H1 (cell line): ENCODE measurements at regions not wholly inside any gene's neighbourhood (a gene's known extent, or its start where the extent isn't known, plus 50 kb on each side); places are given as distances from the start of the nearest gene placed in this dataset.

Experiments used
- ASH2L ChIP-seq: fragments of 200-600, 300-600 bp; sonication (generic); IDR thresholded peaks from one replicate; pipeline ENCODE4 v1.7.1; 2017; ENCODE audit warnings: low read length
- CEBPB ChIP-seq: IDR thresholded peaks from 2 replicates; pipeline ENCODE4 v1.6.1; 2012; ENCODE audit warnings: low read depth, low read length
- CREB1 ChIP-seq: IDR thresholded peaks from 2 replicates; pipeline ENCODE4 v1.6.1; 2012; ENCODE audit warnings: inconsistent platforms
- CTCF ChIP-seq, 3 experiments: IDR thresholded peaks; 1 replicate in 2 of 3; 2 replicates in 1 of 3; pipeline versions ENCODE4 v1.5.1 to v1.6.1; 2011; ENCODE audit warnings: low read length in 3 of 3, mild to moderate bottlenecking in 3 of 3, inconsistent platforms in 2 of 3, low read depth in 1 of 3, moderate library complexity in 1 of 3; ENCODE audit not compliant: insufficient read depth in 1 of 3; ENCODE audit errors: control extremely low read depth in 1 of 3
- EZH2 ChIP-seq: fragments of 200-600 bp; sonication (generic); IDR thresholded peaks from 2 replicates; pipeline ENCODE4 v1.7.1; 2012; ENCODE audit warnings: low read depth, mild to moderate bottlenecking, moderate library complexity, low read length, inconsistent platforms; ENCODE audit not compliant: severe bottlenecking
- FOSL1 ChIP-seq: IDR thresholded peaks from 2 replicates; pipeline ENCODE4 v1.6.1; 2011; ENCODE audit warnings: mild to moderate bottlenecking, low read depth, low read length, moderate library complexity; ENCODE audit not compliant: insufficient read depth
- HDAC6 ChIP-seq: IDR thresholded peaks from one replicate; pipeline ENCODE4 v1.7.1; 2012; ENCODE audit warnings: low read depth, mild to moderate bottlenecking, inconsistent platforms, low read length, moderate library complexity
- JUND ChIP-seq: IDR thresholded peaks from 2 replicates; pipeline ENCODE4 v1.6.1; 2011; ENCODE audit warnings: mild to moderate bottlenecking, improper control_type of control experiment, low read length
- KDM1A ChIP-seq: fragments of 200-600, 300-600 bp; sonication (generic); IDR thresholded peaks from 2 replicates; pipeline ENCODE4 v1.7.1; 2016; ENCODE audit warnings: mild to moderate bottlenecking, low read length, borderline replicate concordance
- NRF1 ChIP-seq: IDR thresholded peaks from 2 replicates; pipeline ENCODE4 v1.6.1; 2011; ENCODE audit warnings: mild to moderate bottlenecking, low read depth, low read length, improper control_type of control experiment
- POLR2A ChIP-seq, 2 experiments: IDR thresholded peaks; 1 replicate in 1 of 2; 2 replicates in 1 of 2; pipeline ENCODE4 v1.6.1; 2011; ENCODE audit warnings: low read depth in 2 of 2, low read length in 2 of 2, mild to moderate bottlenecking in 2 of 2; ENCODE audit errors: control extremely low read depth in 1 of 2
- POLR2AphosphoS5 ChIP-seq: IDR thresholded peaks from 2 replicates; pipeline ENCODE4 v1.6.1; 2011; ENCODE audit warnings: low read depth, low read length
- SP2 ChIP-seq: IDR thresholded peaks from 2 replicates; pipeline ENCODE4 v1.6.1; 2012; ENCODE audit warnings: mild to moderate bottlenecking, low read length, inconsistent platforms
- ZNF274 ChIP-seq: IDR thresholded peaks from 2 replicates; pipeline ENCODE4 v1.7.0; 2012; ENCODE audit warnings: low read length, borderline replicate concordance; ENCODE audit errors: extremely low read depth

- no peak for TF ChIP-seq CTCF (IDR thresholded peaks at IDR 0.05; ENCODE audit: control extremely low read depth in 1 of 3, insufficient read depth in 1 of 3, low read depth in 1 of 3, low read length in 3 of 3)
- TF ChIP-seq SP2, result no peak
- TF ChIP-seq POLR2A (IDR thresholded peaks at IDR 0.05; ENCODE audit: control extremely low read depth in 1 of 2, low read depth in 2 of 2, low read length in 2 of 2), result no peak
- TF ChIP-seq POLR2AphosphoS5, result no peak
- TF ChIP-seq CREB1, result no peak
- no peak for TF ChIP-seq CEBPB
- no peak for TF ChIP-seq NRF1
- TF ChIP-seq FOSL1, result no peak
- no peak for TF ChIP-seq HDAC6
- TF ChIP-seq EZH2, result no peak
- no peak for TF ChIP-seq ASH2L
- no peak for TF ChIP-seq JUND
- no peak for TF ChIP-seq KDM1A
- TF ChIP-seq ZNF274, result no peak
These were observed 615.2 kb downstream of the PLA2G4A start for GRCh38 chr1:187443939-187444338.
